Stimulated activated CD4-positive, alpha-beta T cell treated with anti-CD3 and anti-CD28 coated beads, Interleukin-1b, Interleukin-23, amount 100 ng/mL, for 1 hour (primary cell): ENCODE measurements at regions not wholly inside any gene's neighbourhood (a gene's known extent, or its start where the extent isn't known, plus 50 kb on each side); places are given as distances from the start of the nearest gene placed in this dataset.

ENCODE experiments used
- DNase-seq, 2 donors: peaks; one replicate each; pipeline ENCODE4 v3.0.0-alpha.2; 2020; ENCODE audit warnings: low read depth in 2 of 2

DNA sequence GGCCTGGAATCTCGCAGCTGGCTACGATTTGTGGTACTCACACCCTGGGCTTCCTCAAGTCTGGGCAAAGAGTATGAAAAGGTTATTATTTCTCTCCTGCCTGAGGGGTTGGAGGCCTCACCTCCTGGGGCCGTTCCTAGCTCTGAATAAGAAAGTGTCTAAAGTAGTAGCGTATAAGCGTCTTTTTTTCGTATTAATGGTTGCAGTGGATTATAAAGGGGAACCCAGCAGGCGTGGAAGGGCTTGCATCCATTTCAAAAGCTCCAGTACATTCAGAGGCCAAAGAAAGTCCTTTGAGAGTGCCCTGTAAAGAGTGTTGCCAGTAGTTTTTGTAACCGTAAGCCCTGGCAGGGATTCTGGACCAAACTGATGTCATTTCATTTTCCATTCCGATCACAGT, 72.2 kb upstream of the MPHOSPH6 start:
- DNase-seq, result no peak

DNA sequence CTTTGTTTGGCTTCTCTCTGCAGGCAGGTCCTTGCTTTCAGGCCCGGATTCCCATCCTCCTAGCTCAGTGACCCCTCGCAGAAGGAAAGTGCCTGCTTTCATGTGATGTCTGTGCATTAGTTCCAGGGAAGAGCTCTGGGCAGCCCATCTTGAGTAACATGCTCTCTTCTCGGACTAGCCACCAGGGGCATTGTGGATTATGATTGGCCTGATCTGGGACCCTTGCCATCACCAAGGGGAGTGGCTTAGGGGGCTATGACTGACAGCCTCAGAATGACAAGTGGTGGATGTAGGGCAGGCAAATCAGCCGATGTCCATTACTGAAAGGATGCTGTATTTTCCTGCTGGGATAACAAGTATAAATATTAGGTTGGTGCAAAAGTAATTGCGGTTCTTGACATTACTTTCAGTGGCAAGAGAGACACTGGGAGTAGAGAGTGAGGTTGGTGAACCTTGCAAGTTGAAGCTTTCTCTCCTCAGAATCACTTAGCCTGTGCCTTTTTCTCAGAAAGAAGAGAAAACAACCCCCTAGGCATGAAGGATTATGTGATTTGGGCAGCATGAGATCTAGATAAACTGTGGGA, 71.5 kb upstream of the MPHOSPH6 start:
- no peak for DNase-seq

DNA sequence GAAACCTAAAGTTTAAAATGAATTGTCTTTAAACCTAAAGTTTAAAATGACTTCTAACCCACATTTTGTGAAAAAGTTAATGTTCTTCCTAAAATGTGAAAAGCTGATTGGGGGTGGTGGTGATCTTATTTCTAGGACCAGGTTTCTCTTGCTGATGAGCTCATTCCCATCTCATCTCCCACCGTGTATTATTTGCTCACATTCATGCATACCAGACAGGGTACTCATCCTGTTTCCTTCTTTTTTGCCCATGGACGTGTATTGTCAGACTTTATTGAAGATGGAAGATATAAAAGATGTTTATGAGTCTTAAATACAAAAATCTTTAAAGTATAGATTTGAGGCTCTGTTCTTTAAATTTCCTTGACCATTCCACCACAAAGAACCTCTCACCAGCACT, 70.1 kb upstream of the MPHOSPH6 start:
- no peak for DNase-seq

DNA sequence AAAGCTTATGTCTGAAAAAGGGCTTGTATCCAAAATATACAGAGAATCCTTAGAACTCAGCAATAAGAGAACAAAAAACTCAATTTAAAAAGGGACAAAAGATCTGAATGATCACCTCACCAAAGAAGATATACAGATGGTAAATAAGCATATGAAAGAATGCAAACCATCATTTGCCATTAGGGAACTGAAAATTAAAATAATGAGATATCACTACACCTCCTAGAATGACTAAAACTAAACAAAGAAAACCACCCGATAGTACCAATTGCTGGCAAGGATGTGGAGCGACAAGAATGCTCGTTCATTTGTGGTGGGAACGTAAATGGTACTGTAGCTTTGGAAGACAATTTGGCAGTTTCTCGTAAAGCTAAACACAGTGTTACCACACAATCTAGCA, 66.9 kb upstream of the MPHOSPH6 start:
- DNase-seq, result no peak

DNA sequence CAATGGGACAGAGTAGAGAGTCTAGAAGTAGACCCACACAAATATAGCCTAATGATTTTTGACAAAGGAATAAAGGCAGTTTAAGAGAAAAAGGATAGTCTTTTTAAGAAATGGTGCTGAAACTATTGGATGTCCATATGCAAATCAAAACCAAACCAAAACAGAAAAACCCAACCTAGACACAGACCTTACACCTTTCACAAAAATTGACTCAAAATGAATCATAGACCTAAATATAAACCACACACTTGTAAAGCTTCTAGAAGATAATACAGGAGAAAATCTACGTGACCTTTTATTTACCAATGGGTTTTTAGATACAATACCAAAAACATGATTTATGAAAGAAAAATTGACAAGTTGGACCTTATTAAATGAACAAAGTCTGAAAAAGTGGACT, 66.4 kb upstream of the MPHOSPH6 start:
- DNase-seq, result no peak

DNA sequence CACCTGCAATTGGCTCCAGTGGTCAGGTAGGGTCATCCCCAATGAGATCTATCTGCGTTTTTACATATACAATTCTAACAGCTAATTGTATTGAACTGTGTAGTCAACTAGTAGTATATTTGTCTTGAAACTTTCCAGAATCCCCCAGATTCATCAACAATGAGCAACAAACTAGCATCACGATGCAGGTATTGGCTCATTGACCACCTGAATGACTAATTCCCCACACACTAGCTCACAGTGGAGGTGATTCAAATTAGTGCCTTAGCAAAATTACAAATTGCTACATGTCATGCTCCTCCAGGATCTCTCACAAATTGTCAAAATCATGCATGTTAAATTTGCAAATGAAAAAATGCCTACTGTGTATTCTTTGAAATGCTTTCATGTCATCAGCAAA, 62.8 kb upstream of the MPHOSPH6 start:
- no peak for DNase-seq

DNA sequence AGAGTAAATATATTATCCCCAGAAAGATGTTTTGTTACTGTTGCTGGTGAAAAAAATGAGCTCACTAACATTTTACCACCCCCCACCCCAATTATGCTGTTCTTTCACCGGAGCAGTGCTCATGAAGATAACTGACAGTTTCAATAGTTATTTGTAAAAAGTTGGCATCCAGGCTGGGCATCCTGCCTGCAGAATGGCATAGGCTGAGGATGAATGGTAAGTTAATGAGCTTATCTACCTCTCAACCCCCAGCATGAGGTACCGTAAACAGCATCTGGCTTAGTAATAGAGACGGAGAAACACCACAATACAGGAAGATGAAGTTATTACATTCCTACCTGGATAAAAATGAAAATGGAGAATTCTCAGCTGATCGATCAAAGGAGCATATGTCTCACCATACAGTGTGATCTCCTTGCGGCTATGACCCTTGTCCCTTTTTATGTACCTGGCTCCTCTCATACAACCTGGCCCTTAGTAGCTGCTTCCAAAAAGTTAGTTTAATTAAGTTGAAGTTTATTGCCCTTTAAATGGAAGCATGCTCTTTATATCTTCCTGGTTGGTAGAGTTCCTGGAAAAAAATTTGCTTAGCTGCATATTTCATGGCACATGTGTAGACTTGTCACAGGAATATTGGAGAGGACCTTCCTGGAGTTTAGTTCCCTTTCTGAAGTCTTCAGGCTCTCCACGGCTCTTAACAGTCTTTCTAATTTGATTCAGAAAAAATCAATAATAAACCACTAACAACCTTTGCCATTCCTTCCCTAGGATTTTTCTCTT, 61.2 kb upstream of the MPHOSPH6 start:
- no peak for DNase-seq

DNA sequence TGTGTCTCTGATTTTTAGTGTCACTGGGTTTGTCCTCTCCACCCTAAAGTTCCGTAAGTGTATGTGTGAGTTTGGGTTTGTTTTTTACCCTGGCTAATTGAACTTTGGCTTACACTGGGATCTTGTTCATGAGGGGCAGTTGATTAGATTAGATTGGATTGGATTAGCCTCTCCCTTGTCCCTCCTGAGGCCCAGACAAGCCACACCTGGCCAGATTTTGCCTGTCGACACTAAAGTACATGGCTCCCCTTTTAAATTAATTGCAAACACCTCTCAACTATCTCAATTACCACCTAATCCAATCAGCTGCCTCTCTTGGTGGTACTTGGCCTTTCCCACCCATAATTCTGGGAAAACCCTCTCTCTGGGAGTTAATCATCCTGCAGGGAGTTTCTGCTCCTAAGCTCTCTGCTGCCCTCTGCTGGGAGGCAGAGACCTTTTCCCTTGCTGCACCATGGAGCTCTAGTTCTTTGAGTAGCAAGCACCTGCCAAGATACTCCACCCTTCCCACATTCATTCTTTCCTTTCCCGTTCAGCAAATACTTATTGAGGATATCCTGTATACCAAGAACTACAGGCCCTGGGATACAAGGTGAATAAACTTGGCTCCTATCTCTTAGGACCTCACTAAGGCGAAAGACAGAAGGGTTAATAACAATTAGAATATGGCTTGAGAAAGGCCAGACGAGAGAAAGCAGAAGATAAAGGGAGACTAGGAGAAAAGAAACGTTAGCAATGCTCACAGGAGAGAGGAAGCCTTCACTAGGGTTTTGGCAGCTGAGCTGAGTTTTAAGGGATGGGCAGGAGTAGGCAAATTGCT, 60.0 kb upstream of the MPHOSPH6 start:
- peak in 1 of 2 donors; percentile 42 for DNase-seq

DNA sequence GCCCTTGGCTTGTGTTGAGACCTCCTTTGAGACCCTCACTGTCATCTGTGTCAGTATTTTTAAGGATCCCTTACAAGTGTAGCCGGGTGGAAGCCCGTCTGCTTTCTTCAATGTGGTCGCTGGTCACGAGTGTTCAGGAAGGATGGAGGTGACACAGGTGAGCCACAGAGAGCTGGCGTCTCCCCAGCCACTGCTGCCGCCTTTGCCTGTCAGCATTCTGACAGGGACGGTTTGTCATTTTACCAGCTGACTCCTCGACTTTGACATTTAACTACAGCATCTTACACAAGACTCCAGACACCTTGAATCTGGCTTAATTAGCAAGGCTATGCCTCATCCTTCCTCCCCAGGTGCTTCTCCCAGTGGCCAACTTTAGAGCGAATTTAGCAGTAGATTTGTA, 56.3 kb upstream of the MPHOSPH6 start:
- DNase-seq, result no peak

DNA sequence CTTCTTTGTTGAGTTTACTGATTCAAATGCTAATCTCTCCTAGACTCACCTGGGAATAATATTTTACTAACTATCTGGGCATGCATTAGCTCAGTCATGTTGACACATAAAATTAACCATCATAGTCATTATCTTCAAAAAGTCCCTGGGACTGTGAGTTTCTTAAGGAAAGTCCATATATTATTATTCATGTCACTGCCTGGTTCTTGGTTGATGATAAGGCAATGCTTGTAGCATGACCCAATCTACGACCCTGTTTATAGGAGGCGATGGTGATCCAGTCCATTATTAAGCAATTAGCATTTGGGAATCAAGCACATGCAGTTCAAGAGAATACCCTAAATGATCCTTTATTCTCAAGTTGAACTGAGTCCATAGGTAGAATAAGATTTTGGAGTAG, 54.8 kb upstream of the MPHOSPH6 start:
- DNase-seq, result no peak

DNA sequence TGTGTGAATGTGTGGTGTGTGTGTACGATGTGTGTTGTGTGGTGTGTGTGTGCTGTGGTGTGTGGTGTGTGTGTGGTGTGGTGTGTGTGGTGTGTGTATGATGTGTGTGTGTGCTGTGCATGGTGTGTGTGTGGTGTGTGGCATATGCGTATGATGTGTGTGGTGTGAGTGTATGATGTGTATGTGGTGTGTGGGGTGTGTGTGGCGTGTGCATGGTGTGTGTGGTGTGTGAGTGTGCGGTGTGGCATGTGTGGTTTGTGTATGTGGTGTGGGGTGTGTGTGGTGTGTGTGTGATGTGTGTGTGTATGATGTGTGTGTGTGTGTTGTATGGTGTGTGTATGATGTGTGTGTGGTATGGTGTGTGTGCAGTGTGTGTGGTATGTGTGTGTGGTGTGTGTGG, 50.5 kb upstream of the MPHOSPH6 start:
- DNase-seq, result no peak
